HEK293 (cell line): ENCODE measurements at regions not wholly inside any gene's neighbourhood (a gene's known extent, or its start where the extent isn't known, plus 50 kb on each side); places are given as distances from the start of the nearest gene placed in this dataset.

Experiments
- CTCF ChIA-PET: fragments of 350-600 bp; formaldehyde crosslinking; extraction: SDS; loops from one replicate; lab custom pipeline; 2021; ENCODE audit warnings: antibody characterized with exemption; lab: Yijun Ruan, JAX
- POLR2A ChIA-PET: fragments of 300-600 bp; formaldehyde crosslinking; extraction: SDS; loops from one replicate; lab custom pipeline; 2020; ENCODE audit warnings: antibody characterized with exemption, inconsistent platforms; lab: Yijun Ruan, JAX
- H3K27ac ChIP-seq: fragments of 200-500 bp; sonication (Bioruptor generic); 2 replicates; pipeline ENCODE4 v1.5.1; 2014; ENCODE audit warnings: low read depth, low read length, control low read depth, inconsistent platforms; ENCODE audit errors: extremely low read depth
- H3K36me3 ChIP-seq, 2 experiments: fragments of 200-500 bp in 1 of 2; sonication (Bioruptor generic) in 1 of 2; 1 replicate in 1 of 2; 2 replicates in 1 of 2; pipeline ENCODE4 v1.5.1; 2014 to 2017; ENCODE audit warnings: inconsistent platforms in 2 of 2, low read length in 2 of 2; ENCODE audit not compliant: control insufficient read depth in 2 of 2, insufficient read depth in 1 of 2
- H3K4me1 ChIP-seq: fragments of 200-500 bp; sonication (Bioruptor generic); 2 replicates; pipeline ENCODE4 v1.5.1; 2014; ENCODE audit warnings: mild to moderate bottlenecking, low read length, inconsistent platforms; ENCODE audit not compliant: control insufficient read depth, insufficient read depth
- H3K4me3 ChIP-seq: 2 replicates; pipeline ENCODE4 v1.5.1; 2011; ENCODE audit warnings: low read depth, mild to moderate bottlenecking, control low read depth, low read length, moderate library complexity
- H3K9me3 ChIP-seq: fragments of 200-500 bp; sonication (Bioruptor generic); 2 replicates; pipeline ENCODE4 v1.5.1; 2014; ENCODE audit warnings: low read depth, low read length, inconsistent platforms; ENCODE audit not compliant: control insufficient read depth, insufficient read depth
- KLF1 ChIP-seq: fragments of 450-650 bp; formaldehyde crosslinking; IDR thresholded peaks from 2 replicates; pipeline ENCODE4 v1.5.1; 2016; ENCODE audit warnings: missing biosample characterization, missing genetic modification characterization
- KLF10 ChIP-seq: fragments of 450-650 bp; IDR thresholded peaks from 2 replicates; pipeline ENCODE4 v1.5.1; 2018; ENCODE audit warnings: missing biosample characterization, mild to moderate bottlenecking, missing genetic modification characterization
- PRDM1 ChIP-seq: fragments of 450-650 bp; formaldehyde crosslinking; IDR thresholded peaks from 2 replicates; pipeline ENCODE4; 2016; ENCODE audit warnings: missing biosample characterization, missing genetic modification characterization
- SCRT2 ChIP-seq: fragments of 450-650 bp; formaldehyde crosslinking; IDR thresholded peaks from 2 replicates; pipeline ENCODE4 v1.5.1; 2016; ENCODE audit warnings: missing biosample characterization, missing genetic modification characterization
- ZBTB10 ChIP-seq: fragments of 450-650 bp; formaldehyde crosslinking; IDR thresholded peaks from 2 replicates; pipeline ENCODE4 v1.5.1; 2016; ENCODE audit warnings: missing biosample characterization, missing genetic modification characterization
- ZBTB17 ChIP-seq: fragments of 450-650 bp; formaldehyde crosslinking; IDR thresholded peaks from 2 replicates; pipeline ENCODE4 v1.5.1; 2016; ENCODE audit warnings: missing biosample characterization, missing genetic modification characterization
- ZBTB44 ChIP-seq: fragments of 450-650 bp; IDR thresholded peaks from 2 replicates; pipeline ENCODE4 v1.5.1; 2018; ENCODE audit warnings: missing biosample characterization, mild to moderate bottlenecking, missing genetic modification characterization
- ZNF114 ChIP-seq: fragments of 450-650 bp; formaldehyde crosslinking; IDR thresholded peaks from 2 replicates; pipeline ENCODE4 v1.5.0; 2017; ENCODE audit warnings: missing biosample characterization, missing genetic modification characterization
- ZNF155 ChIP-seq: fragments of 450-650 bp; formaldehyde crosslinking; IDR thresholded peaks from 2 replicates; pipeline ENCODE4 v1.5.1; 2016; ENCODE audit warnings: missing biosample characterization, missing genetic modification characterization
- ZNF169 ChIP-seq: fragments of 450-650 bp; formaldehyde crosslinking; IDR thresholded peaks from 2 replicates; pipeline ENCODE4 v1.5.1; 2016; ENCODE audit warnings: missing biosample characterization, missing genetic modification characterization
- ZNF184 ChIP-seq: fragments of 450-650 bp; IDR thresholded peaks from 2 replicates; pipeline ENCODE4 v1.5.1; 2018; ENCODE audit warnings: missing biosample characterization, mild to moderate bottlenecking, missing genetic modification characterization
- ZNF211 ChIP-seq: fragments of 450-650 bp; formaldehyde crosslinking; IDR thresholded peaks from 2 replicates; pipeline ENCODE4 v1.5.1; 2016; ENCODE audit warnings: low read depth, missing biosample characterization, missing genetic modification characterization
- ZNF23 ChIP-seq: fragments of 450-650 bp; formaldehyde crosslinking; IDR thresholded peaks from 2 replicates; pipeline ENCODE4 v1.5.1; 2016; ENCODE audit warnings: missing biosample characterization, missing genetic modification characterization, borderline replicate concordance
- ZNF335 ChIP-seq: fragments of 450-650 bp; formaldehyde crosslinking; conservative IDR thresholded peaks from 2 replicates; pipeline ENCODE4 v1.5.1; 2016; ENCODE audit warnings: missing biosample characterization, missing genetic modification characterization
- ZNF37A ChIP-seq: fragments of 450-650 bp; IDR thresholded peaks from 2 replicates; pipeline ENCODE4 v1.5.1; 2018; ENCODE audit warnings: missing biosample characterization, missing genetic modification characterization
- ZNF571 ChIP-seq: fragments of 450-650 bp; formaldehyde crosslinking; IDR thresholded peaks from 2 replicates; pipeline ENCODE4 v1.5.0; 2017; ENCODE audit warnings: missing biosample characterization, missing genetic modification characterization
- ZNF596 ChIP-seq: fragments of 450-650 bp; IDR thresholded peaks from 2 replicates; pipeline ENCODE4 v1.5.0; 2018; ENCODE audit warnings: missing biosample characterization, mild to moderate bottlenecking, missing genetic modification characterization, moderate library complexity
- ZNF600 ChIP-seq: fragments of 450-650 bp; formaldehyde crosslinking; IDR thresholded peaks from 2 replicates; pipeline ENCODE4 v1.5.1; 2016; ENCODE audit warnings: missing biosample characterization, missing genetic modification characterization
- ZNF660 ChIP-seq: fragments of 450-650 bp; IDR thresholded peaks from 2 replicates; pipeline ENCODE4 v1.5.1; 2018; ENCODE audit warnings: missing biosample characterization, mild to moderate bottlenecking, missing genetic modification characterization
- ZNF747 ChIP-seq: fragments of 450-650 bp; formaldehyde crosslinking; IDR thresholded peaks from 2 replicates; pipeline ENCODE4 v1.5.1; 2016; ENCODE audit warnings: missing biosample characterization, missing genetic modification characterization
- ZNF76 ChIP-seq: fragments of 450-650 bp; formaldehyde crosslinking; IDR thresholded peaks from 2 replicates; pipeline ENCODE4; 2016; ENCODE audit warnings: low read depth, missing biosample characterization, missing genetic modification characterization, borderline replicate concordance
- ZNF776 ChIP-seq: fragments of 450-650 bp; formaldehyde crosslinking; IDR thresholded peaks from 2 replicates; pipeline ENCODE4 v1.5.0; 2017; ENCODE audit warnings: missing biosample characterization, missing genetic modification characterization, borderline replicate concordance
- ZNF830 ChIP-seq: fragments of 450-650 bp; IDR thresholded peaks from 2 replicates; pipeline ENCODE4 v1.5.0; 2018; ENCODE audit warnings: missing biosample characterization, missing genetic modification characterization, low read depth, mild to moderate bottlenecking, moderate library complexity
- ZSCAN30 ChIP-seq: fragments of 450-650 bp; IDR thresholded peaks from 2 replicates; pipeline ENCODE4 v1.5.1; 2018; ENCODE audit warnings: missing biosample characterization, mild to moderate bottlenecking, missing genetic modification characterization, moderate library complexity
- TF ChIP-seq, protein P1 (sequence below): fragments of 450-650 bp; formaldehyde crosslinking; IDR thresholded peaks from 2 replicates; pipeline ENCODE4 v1.5.1; 2016; ENCODE audit warnings: missing biosample characterization, missing genetic modification characterization
- TF ChIP-seq, protein P2 (sequence below): fragments of 450-650 bp; formaldehyde crosslinking; IDR thresholded peaks from 2 replicates; pipeline ENCODE4 v1.5.1; 2016; ENCODE audit warnings: missing biosample characterization, missing genetic modification characterization

DNA sequence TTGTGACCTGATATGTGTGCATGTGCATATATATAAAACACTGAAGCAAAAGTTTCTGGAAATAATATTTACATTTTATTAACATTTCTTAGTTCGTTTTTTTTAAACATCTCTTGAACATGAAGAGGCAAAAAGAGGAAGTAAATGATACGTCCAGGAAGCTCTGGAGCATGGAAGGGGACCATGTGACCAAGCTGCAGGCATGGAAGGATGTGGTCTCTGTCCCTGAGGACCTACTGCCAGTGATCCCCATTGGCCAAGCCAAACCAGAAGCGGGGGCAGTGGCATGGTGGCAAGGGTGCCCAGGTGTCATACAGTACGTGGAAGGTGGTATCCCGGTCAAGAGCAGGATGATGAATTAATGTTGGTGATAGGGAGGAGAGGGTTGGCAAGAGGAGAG lies 268.3 kb upstream of the PROX1 start:
- no peaks in the 10 kb centered on the region for H3K9me3 ChIP-seq
- H3K4me1 ChIP-seq, result no peaks in the 10 kb centered on the region
- no peaks in the 10 kb centered on the region for H3K36me3 ChIP-seq
- H3K27ac ChIP-seq, result no peak overlapping the region
- H3K4me3 ChIP-seq, result no peak overlapping the region
- CTCF ChIA-PET, result no interaction called here
- POLR2A ChIA-PET, result no interaction called here
- no peak for TF ChIP-seq ZNF747
- TF ChIP-seq ZNF660 (tag by site-specific recombination), result no peak
- TF ChIP-seq ZNF776 (tag by site-specific recombination), result no peak
- TF ChIP-seq ZNF830 (tag by site-specific recombination), result no peak
- no peak for TF ChIP-seq ZBTB17 (tag by site-specific recombination)
- no peak for TF ChIP-seq ZNF155 (tag by site-specific recombination)
- no peak for TF ChIP-seq ZNF211 (tag by site-specific recombination)
- no peak for TF ChIP-seq KLF1 (tag by site-specific recombination)
- no peak for TF ChIP-seq ZNF37A (tag by site-specific recombination)
- TF ChIP-seq PRDM1 (tag by site-specific recombination), result no peak
- TF ChIP-seq ZNF596, result no peak
- no peak for TF ChIP-seq ZNF169 (tag by site-specific recombination)
- TF ChIP-seq ZBTB44 (tag by site-specific recombination), result no peak
- TF ChIP-seq, protein P1, sequence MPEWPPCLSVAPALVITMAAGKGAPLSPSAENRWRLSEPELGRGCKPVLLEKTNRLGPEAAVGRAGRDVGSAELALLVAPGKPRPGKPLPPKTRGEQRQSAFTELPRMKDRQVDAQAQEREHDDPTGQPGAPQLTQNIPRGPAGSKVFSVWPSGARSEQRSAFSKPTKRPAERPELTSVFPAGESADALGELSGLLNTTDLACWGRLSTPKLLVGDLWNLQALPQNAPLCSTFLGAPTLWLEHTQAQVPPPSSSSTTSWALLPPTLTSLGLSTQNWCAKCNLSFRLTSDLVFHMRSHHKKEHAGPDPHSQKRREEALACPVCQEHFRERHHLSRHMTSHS (tag by site-specific recombination), result no peak
- TF ChIP-seq, protein P2, sequence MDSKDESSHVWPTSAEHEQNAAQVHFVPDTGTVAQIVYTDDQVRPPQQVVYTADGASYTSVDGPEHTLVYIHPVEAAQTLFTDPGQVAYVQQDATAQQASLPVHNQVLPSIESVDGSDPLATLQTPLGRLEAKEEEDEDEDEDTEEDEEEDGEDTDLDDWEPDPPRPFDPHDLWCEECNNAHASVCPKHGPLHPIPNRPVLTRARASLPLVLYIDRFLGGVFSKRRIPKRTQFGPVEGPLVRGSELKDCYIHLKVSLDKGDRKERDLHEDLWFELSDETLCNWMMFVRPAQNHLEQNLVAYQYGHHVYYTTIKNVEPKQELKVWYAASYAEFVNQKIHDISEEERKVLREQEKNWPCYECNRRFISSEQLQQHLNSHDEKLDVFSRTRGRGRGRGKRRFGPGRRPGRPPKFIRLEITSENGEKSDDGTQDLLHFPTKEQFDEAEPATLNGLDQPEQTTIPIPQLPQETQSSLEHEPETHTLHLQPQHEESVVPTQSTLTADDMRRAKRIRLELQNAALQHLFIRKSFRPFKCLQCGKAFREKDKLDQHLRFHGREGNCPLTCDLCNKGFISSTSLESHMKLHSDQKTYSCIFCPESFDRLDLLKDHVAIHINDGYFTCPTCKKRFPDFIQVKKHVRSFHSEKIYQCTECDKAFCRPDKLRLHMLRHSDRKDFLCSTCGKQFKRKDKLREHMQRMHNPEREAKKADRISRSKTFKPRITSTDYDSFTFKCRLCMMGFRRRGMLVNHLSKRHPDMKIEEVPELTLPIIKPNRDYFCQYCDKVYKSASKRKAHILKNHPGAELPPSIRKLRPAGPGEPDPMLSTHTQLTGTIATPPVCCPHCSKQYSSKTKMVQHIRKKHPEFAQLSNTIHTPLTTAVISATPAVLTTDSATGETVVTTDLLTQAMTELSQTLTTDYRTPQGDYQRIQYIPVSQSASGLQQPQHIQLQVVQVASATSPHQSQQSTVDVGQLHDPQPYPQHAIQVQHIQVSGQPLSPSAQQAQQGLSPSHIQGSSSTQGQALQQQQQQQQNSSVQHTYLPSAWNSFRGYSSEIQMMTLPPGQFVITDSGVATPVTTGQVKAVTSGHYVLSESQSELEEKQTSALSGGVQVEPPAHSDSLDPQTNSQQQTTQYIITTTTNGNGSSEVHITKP (tag by site-specific recombination), result no peak
- TF ChIP-seq SCRT2 (tag by site-specific recombination), result no peak
- TF ChIP-seq ZNF600 (tag by site-specific recombination), result no peak
- no peak for TF ChIP-seq ZSCAN30 (tag by site-specific recombination)
- TF ChIP-seq ZNF114 (tag by site-specific recombination), result no peak
- no peak for TF ChIP-seq ZNF571 (tag by site-specific recombination)

DNA sequence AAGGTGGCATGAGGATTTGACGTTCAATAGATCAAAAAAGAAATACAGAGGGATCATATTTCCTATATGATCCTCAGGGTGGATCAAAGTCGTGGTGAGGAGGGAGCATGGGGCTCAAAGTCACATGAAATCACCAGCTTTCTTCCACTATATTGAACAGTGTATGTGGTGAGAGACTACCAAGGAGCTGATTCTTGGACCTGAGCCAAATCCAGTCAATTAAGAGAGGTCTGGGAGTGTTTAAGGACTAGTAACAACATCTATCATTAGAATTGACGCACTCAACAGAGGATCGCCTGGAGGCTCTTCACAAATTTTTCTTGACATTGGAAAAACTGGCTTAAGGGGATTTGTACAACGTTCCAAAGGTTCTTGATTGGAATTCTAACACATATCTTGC lies 267.7 kb upstream of the PROX1 start:
- ChIA-PET POLR2A (no interaction called here), CTCF (no interaction called here)
- H3K4me1 ChIP-seq, result no peaks in the 10 kb centered on the region
- H3K4me3 ChIP-seq, result no peak overlapping the region
- TF ChIP-seq ZNF184 (tag by site-specific recombination) (no peak), ZNF23 (no peak), ZBTB10 (tag by site-specific recombination) (no peak), KLF10 (tag by site-specific recombination) (no peak), ZNF335 (tag by site-specific recombination) (no peak), ZNF76 (tag by site-specific recombination) (no peak)
- H3K36me3 ChIP-seq, result no peaks in the 10 kb centered on the region
- H3K27ac ChIP-seq, result no peak overlapping the region
- no peaks in the 10 kb centered on the region for H3K9me3 ChIP-seq
